Vagina (tissue), 2 donors: ENCODE measurements at regions not wholly inside any gene's neighbourhood (a gene's known extent, or its start where the extent isn't known, plus 50 kb on each side); places are given as distances from the start of the nearest gene placed in this dataset.

Experiments used
- CTCF ChIP-seq, 3 experiments: fragments of 450-650 bp in 2 of 3; fragments of 200-600 bp in 1 of 3; sonication (generic) in 1 of 3; IDR thresholded peaks; one replicate each; pipeline ENCODE4 v1.5.1; 2017 to 2019; ENCODE audit warnings: antibody characterized with exemption in 3 of 3, mild to moderate bottlenecking in 2 of 3, moderate library complexity in 2 of 3
- POLR2A ChIP-seq, 2 donors: fragments of 450-650 bp; IDR thresholded peaks; one replicate each; pipeline ENCODE4 v1.6.1; 2017; ENCODE audit warnings: antibody characterized with exemption in 2 of 2, mild to moderate bottlenecking in 2 of 2, moderate library complexity in 2 of 2
- POLR2AphosphoS5 ChIP-seq, 2 donors: sonication (generic); formaldehyde crosslinking; IDR thresholded peaks; one replicate each; pipeline ENCODE4 v1.9.0; 2017; ENCODE audit warnings: antibody characterized with exemption in 2 of 2, mild to moderate bottlenecking in 2 of 2, low read depth in 1 of 2; ENCODE audit not compliant: insufficient read depth in 1 of 2

- TF ChIP-seq CTCF (IDR thresholded peaks at IDR 0.05) = no peak
- TF ChIP-seq POLR2AphosphoS5 (IDR thresholded peaks at IDR 0.05; ENCODE audit: insufficient read depth in 1 of 2, low read depth in 1 of 2) = no peak
- no peak for TF ChIP-seq POLR2A (IDR thresholded peaks at IDR 0.05)
These were observed 85.2 kb upstream of the KCND3 start for GRCh38 chr1:112074711-112075110.
